Suprapubic skin (tissue), 3 donors: ENCODE measurements at regions not wholly inside any gene's neighbourhood (a gene's known extent, or its start where the extent isn't known, plus 50 kb on each side); places are given as distances from the start of the nearest gene placed in this dataset.
"Not testable (repeated sequence)": the region's sequence is repeated elsewhere in the genome, so short reads cannot be mapped to it uniquely, and the experiment has no call there.

Experiments
- POLR2A ChIP-seq, 2 donors: fragments of 450-650 bp; IDR thresholded peaks; one replicate each; pipeline ENCODE4 v1.6.1; 2017; ENCODE audit warnings: antibody characterized with exemption in 2 of 2, mild to moderate bottlenecking in 2 of 2, moderate library complexity in 2 of 2
- TF ChIP-seq, protein P1 (sequence below), 2 donors: fragments of 200-600 bp in 1 of 2; fragments of 450-650 bp in 1 of 2; sonication (generic) in 1 of 2; IDR thresholded peaks; one replicate each; pipeline ENCODE4 v1.5.1; 2016 to 2019; ENCODE audit warnings: antibody characterized with exemption in 2 of 2, mild to moderate bottlenecking in 1 of 2, moderate library complexity in 1 of 2

- TF ChIP-seq, protein P1, sequence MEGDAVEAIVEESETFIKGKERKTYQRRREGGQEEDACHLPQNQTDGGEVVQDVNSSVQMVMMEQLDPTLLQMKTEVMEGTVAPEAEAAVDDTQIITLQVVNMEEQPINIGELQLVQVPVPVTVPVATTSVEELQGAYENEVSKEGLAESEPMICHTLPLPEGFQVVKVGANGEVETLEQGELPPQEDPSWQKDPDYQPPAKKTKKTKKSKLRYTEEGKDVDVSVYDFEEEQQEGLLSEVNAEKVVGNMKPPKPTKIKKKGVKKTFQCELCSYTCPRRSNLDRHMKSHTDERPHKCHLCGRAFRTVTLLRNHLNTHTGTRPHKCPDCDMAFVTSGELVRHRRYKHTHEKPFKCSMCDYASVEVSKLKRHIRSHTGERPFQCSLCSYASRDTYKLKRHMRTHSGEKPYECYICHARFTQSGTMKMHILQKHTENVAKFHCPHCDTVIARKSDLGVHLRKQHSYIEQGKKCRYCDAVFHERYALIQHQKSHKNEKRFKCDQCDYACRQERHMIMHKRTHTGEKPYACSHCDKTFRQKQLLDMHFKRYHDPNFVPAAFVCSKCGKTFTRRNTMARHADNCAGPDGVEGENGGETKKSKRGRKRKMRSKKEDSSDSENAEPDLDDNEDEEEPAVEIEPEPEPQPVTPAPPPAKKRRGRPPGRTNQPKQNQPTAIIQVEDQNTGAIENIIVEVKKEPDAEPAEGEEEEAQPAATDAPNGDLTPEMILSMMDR (IDR thresholded peaks at IDR 0.05), result not testable (repeated sequence)
- TF ChIP-seq POLR2A (IDR thresholded peaks at IDR 0.05), result not testable (repeated sequence)
These were observed 498.6 kb upstream of the TPTE start for GRCh38 chr21:10022745-10023144.
